OCI-LY1 (cell line): ENCODE measurements at regions not wholly inside any gene's neighbourhood (a gene's known extent, or its start where the extent isn't known, plus 50 kb on each side); places are given as distances from the start of the nearest gene placed in this dataset.

ENCODE experiments used
- H2AFZ ChIP-seq: fragments of 200-600 bp; sonication (generic), shearing (Covaris generic); 2 replicates; pipeline ENCODE4 v1.6.0; 2014; ENCODE audit warnings: antibody characterized with exemption, mild to moderate bottlenecking, low read length
- H3F3A ChIP-seq: fragments of 200-600 bp; sonication (generic), shearing (Covaris generic); 2 replicates; pipeline ENCODE4 v1.6.0; 2014; ENCODE audit warnings: mild to moderate bottlenecking, antibody characterized with exemption, low read length, moderate library complexity; ENCODE audit not compliant: insufficient read depth
- H3K27ac ChIP-seq: fragments of 200-600 bp; sonication (generic); 2 replicates; pipeline ENCODE4 v1.5.1; 2014; ENCODE audit warnings: low read length, mixed run types, mild to moderate bottlenecking, low read depth; ENCODE audit not compliant: poor library complexity, severe bottlenecking
- H3K27me3 ChIP-seq: fragments of 200-600 bp; sonication (generic); 2 replicates; pipeline ENCODE4 v1.6.0; 2014; ENCODE audit warnings: antibody characterized with exemption, mild to moderate bottlenecking, low read length, moderate library complexity; ENCODE audit not compliant: insufficient read depth
- H3K36me3 ChIP-seq: fragments of 200-600 bp; sonication (generic); 2 replicates; pipeline ENCODE4 v1.6.1; 2014; ENCODE audit warnings: mild to moderate bottlenecking, antibody characterized with exemption, low read length, moderate library complexity, mixed read lengths; ENCODE audit not compliant: insufficient read depth
- H3K4me1 ChIP-seq: fragments of 200-600 bp; sonication (generic); 2 replicates; pipeline ENCODE4 v1.5.1; 2014; ENCODE audit warnings: mild to moderate bottlenecking, low read length, moderate library complexity; ENCODE audit not compliant: insufficient read depth, severe bottlenecking
- H3K4me2 ChIP-seq: fragments of 200-600 bp; sonication (generic), shearing (Covaris generic); 2 replicates; pipeline ENCODE4 v1.6.1; 2014; ENCODE audit warnings: low read length
- H3K4me3 ChIP-seq: fragments of 200-600 bp; sonication (generic); 2 replicates; pipeline ENCODE4 v1.5.1; 2014; ENCODE audit warnings: low read length, low read depth, mild to moderate bottlenecking, mixed read lengths; ENCODE audit not compliant: poor library complexity, severe bottlenecking
- H3K79me2 ChIP-seq: fragments of 200-600 bp; shearing (Covaris generic); 2 replicates; pipeline ENCODE4 v1.6.1; 2016; ENCODE audit warnings: mixed run types, low read length, mixed read lengths; ENCODE audit not compliant: insufficient read depth
- H3K9ac ChIP-seq: fragments of 200-600 bp; sonication (generic), shearing (Covaris generic); 2 replicates; pipeline ENCODE4 v1.6.1; 2014; ENCODE audit warnings: mild to moderate bottlenecking, low read length, mixed read lengths
- H3K9me2 ChIP-seq: fragments of 200-600 bp; sonication (generic), shearing (Covaris generic); 2 replicates; pipeline ENCODE4 v1.6.1; 2014; ENCODE audit warnings: low read depth, mild to moderate bottlenecking, low read length, mixed read lengths
- H3K9me3 ChIP-seq: fragments of 200-600 bp; shearing (Covaris generic); 2 replicates; pipeline ENCODE4 v1.6.1; 2014; ENCODE audit warnings: low read length, mixed read lengths
- H4K20me1 ChIP-seq: fragments of 200-600 bp; sonication (generic), shearing (Covaris generic); 2 replicates; pipeline ENCODE4 v1.6.0; 2016; ENCODE audit warnings: mild to moderate bottlenecking, low read length; ENCODE audit not compliant: insufficient read depth
- CTCF ChIP-seq: fragments of 200-600 bp; sonication (generic), shearing (Covaris generic); IDR thresholded peaks from 2 replicates; pipeline ENCODE4 v1.5.1; 2017; ENCODE audit warnings: mild to moderate bottlenecking, antibody characterized with exemption, low read length, moderate library complexity, mixed read lengths
- EZH2 ChIP-seq: fragments of 200-600 bp; sonication (generic), shearing (Covaris generic); IDR thresholded peaks from 2 replicates; pipeline ENCODE4 v1.8.0; 2017; ENCODE audit warnings: borderline replicate concordance, mixed run types, mild to moderate bottlenecking, antibody characterized with exemption, low read length, moderate library complexity, mixed read lengths

GRCh38 chr13:88958821-88959220, 1287.7 kb downstream of the SLITRK5 start:
- Histone ChIP-seq H3K9me2 (no peaks in the 10 kb centered on the region), H2AFZ (no peak overlapping the region), H3F3A (no peaks in the 10 kb centered on the region), H3K4me2 (no peak overlapping the region), H3K9ac (no peak overlapping the region), H4K20me1 (no peaks in the 10 kb centered on the region), H3K79me2 (no peaks in the 10 kb centered on the region), H3K36me3 (no peaks in the 10 kb centered on the region), H3K4me1 (no peaks in the 10 kb centered on the region), H3K4me3 (no peak overlapping the region), H3K27ac (no peak overlapping the region), H3K9me3 (no peaks in the 10 kb centered on the region), H3K27me3 (no peaks in the 10 kb centered on the region)
- TF ChIP-seq CTCF, result no peak
- TF ChIP-seq EZH2, result no peak

GRCh38 chr13:88976466-88976865, 1305.3 kb downstream of the SLITRK5 start:
- H3K27me3 ChIP-seq, result no peaks in the 10 kb centered on the region
- no peak overlapping the region for H3K4me3 ChIP-seq
- H3K4me1 ChIP-seq, result no peaks in the 10 kb centered on the region
- H3K4me2 ChIP-seq, result no peak overlapping the region
- no peak overlapping the region for H3K9ac ChIP-seq
- no peaks in the 10 kb centered on the region for H3F3A ChIP-seq
- H4K20me1 ChIP-seq, result no peaks in the 10 kb centered on the region
- H3K36me3 ChIP-seq, result no peaks in the 10 kb centered on the region
- H3K9me3 ChIP-seq, result no peaks in the 10 kb centered on the region
- TF ChIP-seq EZH2 (no peak), CTCF (no peak)
- H3K79me2 ChIP-seq, result no peaks in the 10 kb centered on the region
- no peak overlapping the region for H2AFZ ChIP-seq
- no peaks in the 10 kb centered on the region for H3K9me2 ChIP-seq
- H3K27ac ChIP-seq, result no peak overlapping the region

- no peaks in the 10 kb centered on the region for H3K79me2 ChIP-seq
- TF ChIP-seq EZH2 (no peak), CTCF (no peak)
- no peak overlapping the region for H2AFZ ChIP-seq
- no peaks in the 10 kb centered on the region for H3F3A ChIP-seq
- no peak overlapping the region for H3K27ac ChIP-seq
- no peaks in the 10 kb centered on the region for H3K27me3 ChIP-seq
- no peaks in the 10 kb centered on the region for H4K20me1 ChIP-seq
- no peaks in the 10 kb centered on the region for H3K4me1 ChIP-seq
- no peaks in the 10 kb centered on the region for H3K36me3 ChIP-seq
- no peak overlapping the region for H3K4me2 ChIP-seq
- H3K4me3 ChIP-seq, result no peak overlapping the region
- no peak overlapping the region for H3K9ac ChIP-seq
- no peaks in the 10 kb centered on the region for H3K9me3 ChIP-seq
- H3K9me2 ChIP-seq, result no peaks in the 10 kb centered on the region
Measured at GRCh38 chr13:88978607-88979006, 1307.4 kb downstream of the SLITRK5 start.
